ENCODE measurements at regions not wholly inside any gene's neighbourhood (a gene's known extent, or its start where the extent isn't known, plus 50 kb on each side); places are given as distances from the start of the nearest gene placed in this dataset.

DNA sequence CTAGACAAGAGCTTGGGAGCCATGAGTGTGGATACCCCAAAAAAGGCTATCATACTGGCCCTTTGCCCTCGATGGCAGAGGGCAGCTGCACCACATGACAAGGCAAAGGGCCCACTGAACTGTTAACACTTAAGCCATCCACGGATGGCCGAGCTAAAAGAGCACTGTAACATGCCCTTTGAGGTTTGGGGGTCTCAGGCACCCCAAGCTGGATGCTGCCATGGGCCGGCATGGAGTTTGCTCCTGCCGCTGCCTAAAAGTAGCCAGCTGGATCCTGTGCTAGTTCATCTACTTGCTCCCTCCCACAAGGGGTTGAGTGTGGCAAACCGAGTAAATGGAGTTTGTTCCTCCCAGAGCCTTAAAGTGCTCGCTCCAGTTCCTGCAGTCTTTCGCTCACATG, 383.2 kb upstream of the LRRC4C start:
- TF ChIP-seq CTCF (IDR thresholded peaks at IDR 0.05; ENCODE audit: extremely low read depth in 1 of 2, insufficient read depth in 1 of 2, low read depth in 1 of 2, low read length in 2 of 2) (no peak), MYC (IDR thresholded peaks at IDR 0.05; ENCODE audit: low read depth, low read length) (no peak), POLR2A (IDR thresholded peaks at IDR 0.05; ENCODE audit: low read depth, low read length) (no peak), POLR2AphosphoS5 (IDR thresholded peaks at IDR 0.05; ENCODE audit: insufficient read depth, low read depth, low read length) (no peak), FOS (IDR thresholded peaks at IDR 0.05; ENCODE audit: borderline replicate concordance, insufficient read depth, low read length) (no peak), MAX (IDR thresholded peaks at IDR 0.05; ENCODE audit: insufficient read depth, insufficient read length) (no peak), EZH2 (IDR thresholded peaks at IDR 0.05; ENCODE audit: borderline replicate concordance, low read depth, low read length, severe bottlenecking) (no peak), JUN (IDR thresholded peaks at IDR 0.05; ENCODE audit: borderline replicate concordance, insufficient read depth, insufficient read length, low read depth) (no peak), GATA2 (IDR thresholded peaks at IDR 0.05; ENCODE audit: insufficient read depth, insufficient read length, low read depth, low read length) (no peak)

Measured in endothelial cell of umbilical vein (primary cell).